A673 (cell line): ENCODE measurements at regions not wholly inside any gene's neighbourhood (a gene's known extent, or its start where the extent isn't known, plus 50 kb on each side); places are given as distances from the start of the nearest gene placed in this dataset.

Experiments
- BruUV-seq: library from RNA; stranded (reverse); fragments of 400-500 nt; replicated peaks from 2 replicates; lab custom pipeline; 2021; lab: Mats Ljungman, UMichigan
- CTCF ChIA-PET: fragments of 300-600 bp; sonication (Branson Sonifier 250); formaldehyde crosslinking; loops from one replicate; lab custom pipeline; 2022; ENCODE audit warnings: antibody characterized with exemption; lab: Charles Lee
- POLR2A ChIA-PET: fragments of 300-600 bp; sonication (Branson Sonifier 250); formaldehyde crosslinking; loops from one replicate; lab custom pipeline; 2022; ENCODE audit warnings: antibody characterized with exemption; ENCODE audit not compliant: low non-redundant PET; lab: Charles Lee
- DNase-seq: peaks from one replicate; pipeline ENCODE4 v3.0.0-alpha.2; 2015; ENCODE audit warnings: low spot score
- H3K27ac ChIP-seq: fragments of 200-600 bp; sonication (generic); 2 replicates; pipeline ENCODE4 v1.5.1; 2016; ENCODE audit warnings: mixed run types, low read depth, mild to moderate bottlenecking, mixed read lengths, antibody characterized with exemption, low read length; ENCODE audit not compliant: poor library complexity, severe bottlenecking
- H3K27me3 ChIP-seq: fragments of 200-600 bp; sonication (generic); replicated peaks from 2 replicates; pipeline ENCODE4 v1.6.1; 2017; ENCODE audit warnings: mixed run types, low read depth, mild to moderate bottlenecking, mixed read lengths, antibody characterized with exemption, low read length; ENCODE audit not compliant: insufficient read depth, poor library complexity
- H3K36me3 ChIP-seq: fragments of 200-600 bp; sonication (generic); 2 replicates; pipeline ENCODE4 v1.6.1; 2016; ENCODE audit warnings: mixed run types, mild to moderate bottlenecking, mixed read lengths, antibody characterized with exemption, low read length; ENCODE audit not compliant: insufficient read depth, poor library complexity, severe bottlenecking
- H3K4me1 ChIP-seq: fragments of 200-600 bp; sonication (generic); 2 replicates; pipeline ENCODE4 v1.6.1; 2017; ENCODE audit warnings: mixed run types, mild to moderate bottlenecking, mixed read lengths, antibody characterized with exemption, low read length; ENCODE audit not compliant: insufficient read depth, poor library complexity, severe bottlenecking
- H3K4me3 ChIP-seq: fragments of 200-600 bp; sonication (generic); 2 replicates; pipeline ENCODE4 v1.5.1; 2016; ENCODE audit warnings: low read depth, mixed run types, mild to moderate bottlenecking, mixed read lengths, low read length; ENCODE audit not compliant: poor library complexity, severe bottlenecking
- H3K9me3 ChIP-seq: fragments of 200-600 bp; sonication (generic); 2 replicates; pipeline ENCODE4 v1.6.1; 2016; ENCODE audit warnings: mixed run types, low read depth, mild to moderate bottlenecking, mixed read lengths, antibody characterized with exemption, low read length; ENCODE audit not compliant: poor library complexity, severe bottlenecking
- EZH2 ChIP-seq: fragments of 200-600 bp; sonication (generic); IDR thresholded peaks from 2 replicates; pipeline ENCODE4 v1.6.1; 2017; ENCODE audit warnings: borderline replicate concordance, low read depth, mild to moderate bottlenecking, mixed read lengths, antibody characterized with exemption, low read length; ENCODE audit not compliant: poor library complexity, severe bottlenecking
- intact Hi-C: fragments of 100-400 bp; cut with micrococcal nuclease; formaldehyde crosslinking; loops from one replicate; pipeline ENCODE4 v1.10.0; 2022; ENCODE audit not compliant: unreplicated experiment
- TF ChIP-seq, protein P1 (sequence below): fragments of 300-800, 200-600 bp; sonication (generic); conservative IDR thresholded peaks from 2 replicates; pipeline ENCODE4 v1.5.1; 2017; ENCODE audit warnings: low read depth, mild to moderate bottlenecking, antibody characterized with exemption, low read length, moderate library complexity, mixed read lengths

DNA sequence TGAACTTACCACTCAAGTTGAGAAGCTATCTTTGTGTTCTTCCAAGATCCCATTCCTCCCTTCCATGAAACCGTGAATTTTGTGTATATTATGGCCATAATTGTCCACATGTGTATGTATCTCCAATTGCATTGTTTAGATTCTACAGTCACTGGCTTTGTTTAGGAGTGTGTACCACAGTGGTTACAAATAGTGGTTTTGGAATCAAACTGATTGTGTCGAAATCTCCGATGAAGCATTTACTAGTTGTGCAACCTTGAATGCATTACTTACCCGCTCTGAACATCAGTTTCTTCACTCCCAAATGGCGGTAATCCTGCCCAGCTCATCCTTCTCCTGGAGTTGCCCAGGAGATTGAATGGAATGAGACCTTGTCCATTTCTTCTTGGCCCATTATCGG is 145.0 kb upstream of the ZNF32 start:
- ChIA-PET CTCF (no interaction called here), POLR2A (no interaction called here)
- BruUV-seq = no TSS peak
- intact Hi-C loops = no loop called here
- Histone ChIP-seq H3K4me1 (no peaks in the 10 kb centered on the region), H3K36me3 (no peaks in the 10 kb centered on the region), H3K9me3 (no peaks in the 10 kb centered on the region), H3K27ac (no peak overlapping the region), H3K27me3 (no peaks in the 10 kb centered on the region), H3K4me3 (no peak overlapping the region)
- TF ChIP-seq, protein P1, sequence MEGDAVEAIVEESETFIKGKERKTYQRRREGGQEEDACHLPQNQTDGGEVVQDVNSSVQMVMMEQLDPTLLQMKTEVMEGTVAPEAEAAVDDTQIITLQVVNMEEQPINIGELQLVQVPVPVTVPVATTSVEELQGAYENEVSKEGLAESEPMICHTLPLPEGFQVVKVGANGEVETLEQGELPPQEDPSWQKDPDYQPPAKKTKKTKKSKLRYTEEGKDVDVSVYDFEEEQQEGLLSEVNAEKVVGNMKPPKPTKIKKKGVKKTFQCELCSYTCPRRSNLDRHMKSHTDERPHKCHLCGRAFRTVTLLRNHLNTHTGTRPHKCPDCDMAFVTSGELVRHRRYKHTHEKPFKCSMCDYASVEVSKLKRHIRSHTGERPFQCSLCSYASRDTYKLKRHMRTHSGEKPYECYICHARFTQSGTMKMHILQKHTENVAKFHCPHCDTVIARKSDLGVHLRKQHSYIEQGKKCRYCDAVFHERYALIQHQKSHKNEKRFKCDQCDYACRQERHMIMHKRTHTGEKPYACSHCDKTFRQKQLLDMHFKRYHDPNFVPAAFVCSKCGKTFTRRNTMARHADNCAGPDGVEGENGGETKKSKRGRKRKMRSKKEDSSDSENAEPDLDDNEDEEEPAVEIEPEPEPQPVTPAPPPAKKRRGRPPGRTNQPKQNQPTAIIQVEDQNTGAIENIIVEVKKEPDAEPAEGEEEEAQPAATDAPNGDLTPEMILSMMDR = no peak
- no peak for TF ChIP-seq EZH2
- DNase-seq = no peak

DNA sequence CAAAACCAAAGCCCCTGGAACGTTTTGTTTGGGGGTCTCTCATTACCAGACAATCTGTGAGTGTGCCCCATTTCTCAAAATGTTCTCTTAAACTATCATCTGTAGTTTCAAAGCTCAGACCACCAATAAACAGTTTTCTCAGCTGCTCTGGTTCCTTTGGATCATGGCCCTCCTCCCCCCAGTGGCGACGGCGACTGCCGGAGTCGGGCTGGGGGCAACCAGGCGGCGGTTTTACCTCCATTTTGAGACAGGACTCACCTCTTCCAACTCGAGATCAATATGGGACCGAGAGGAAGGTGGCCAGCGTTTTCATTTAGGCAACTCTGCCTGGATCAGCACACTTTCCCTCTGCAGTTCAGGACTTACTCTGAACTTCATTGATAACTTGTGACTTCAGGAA is 141.5 kb upstream of the ZNF32 start:
- BruUV-seq = no TSS peak
- no peaks in the 10 kb centered on the region for H3K27me3 ChIP-seq
- no peak for TF ChIP-seq EZH2
- TF ChIP-seq, protein P1 = no peak

GRCh38 chr10:43785252-43785651 is 136.6 kb upstream of the ZNF32 start:
- intact Hi-C loops = no loop called here
- BruUV-seq = no TSS peak
- Histone ChIP-seq H3K9me3 (no peaks in the 10 kb centered on the region), H3K27me3 (no peaks in the 10 kb centered on the region), H3K4me3 (no peak overlapping the region), H3K4me1 (no peaks in the 10 kb centered on the region), H3K36me3 (no peaks in the 10 kb centered on the region), H3K27ac (no peak overlapping the region)
- ChIA-PET POLR2A (no interaction called here), CTCF (no interaction called here)
- TF ChIP-seq, protein P1 = peak; percentile 37; the same call in 1 of the 2 replicates
- no peak for TF ChIP-seq EZH2
- DNase-seq = peak; percentile 18

More for the DNA sequence above, 141.5 kb upstream of the ZNF32 start:
- ChIA-PET CTCF (no interaction called here), POLR2A (no interaction called here)
- H3K9me3 ChIP-seq = no peaks in the 10 kb centered on the region
- intact Hi-C loops = no loop called here
- H3K36me3 ChIP-seq = no peaks in the 10 kb centered on the region
- no peak for DNase-seq
- H3K4me3 ChIP-seq = no peak overlapping the region
- H3K27ac ChIP-seq = no peak overlapping the region
- H3K4me1 ChIP-seq = no peaks in the 10 kb centered on the region
